Lower lobe of right lung (tissue), 2 donors: ENCODE measurements at regions not wholly inside any gene's neighbourhood (a gene's known extent, or its start where the extent isn't known, plus 50 kb on each side); places are given as distances from the start of the nearest gene placed in this dataset.
"Not testable (repeated sequence)": the region's sequence is repeated elsewhere in the genome, so short reads cannot be mapped to it uniquely, and the experiment has no call there.

Experiments used
- ATAC-seq, 2 donors: fragments of 200-7000 bp; cut with Tn5 transposase; one replicate each; pipeline ENCODE4 v1.9.1; 2020 to 2022; ENCODE audit warnings: mild to moderate bottlenecking in 2 of 2, moderate library complexity in 2 of 2
- DNase-seq: peaks from one replicate; pipeline ENCODE4 v3.0.0-alpha.2; 2020
- H3K27ac ChIP-seq: fragments of 200-600 bp; one replicate; pipeline ENCODE4 v1.8.0; 2022
- H3K27me3 ChIP-seq: fragments of 200-600 bp; one replicate; pipeline ENCODE4 v1.8.0; 2022; ENCODE audit warnings: low read depth
- H3K36me3 ChIP-seq: fragments of 200-600 bp; one replicate; pipeline ENCODE4 v1.8.0; 2022; ENCODE audit warnings: mild to moderate bottlenecking
- H3K4me1 ChIP-seq: fragments of 200-600 bp; one replicate; pipeline ENCODE4 v1.8.0; 2022
- H3K4me3 ChIP-seq: fragments of 200-600 bp; one replicate; pipeline ENCODE4 v1.8.0; 2022; ENCODE audit warnings: mild to moderate bottlenecking
- H3K9me3 ChIP-seq: fragments of 200-600 bp; one replicate; pipeline ENCODE4 v1.8.0; 2022
- CTCF ChIP-seq: fragments of 200-600 bp; IDR thresholded peaks from one replicate; pipeline ENCODE4 v1.8.0; 2022; ENCODE audit warnings: antibody characterized with exemption, mild to moderate bottlenecking
- intact Hi-C: fragments of 100-400 bp; cut with DNase I; formaldehyde crosslinking; loops from one replicate; pipeline ENCODE4 v1.11.0; 2022
- donor health status: DM: no; HTN: yes; CAD: no; lungs with severe emphysema.

GRCh38 chrX:76920607-76921006 is 493.1 kb downstream of the MAGEE1 start:
- ATAC-seq (no peak), DNase-seq (no peak)
- intact Hi-C loops, result no loop called here
- Histone ChIP-seq H3K9me3 (no peaks in the 10 kb centered on the region), H3K36me3 (no peaks in the 10 kb centered on the region), H3K27ac (no peak overlapping the region), H3K27me3 (no peaks in the 10 kb centered on the region), H3K4me1 (no peaks in the 10 kb centered on the region), H3K4me3 (no peak overlapping the region)
- no peak for TF ChIP-seq CTCF

- no peak for TF ChIP-seq CTCF
- intact Hi-C loops, result no loop called here
- Histone ChIP-seq H3K36me3 (no peaks in the 10 kb centered on the region), H3K9me3 (no peaks in the 10 kb centered on the region), H3K27ac (no peak overlapping the region), H3K4me3 (no peak overlapping the region), H3K27me3 (no peaks in the 10 kb centered on the region), H3K4me1 (no peaks in the 10 kb centered on the region)
- ATAC-seq (no peak), DNase-seq (no peak)
These were observed 493.7 kb downstream of the MAGEE1 start for GRCh38 chrX:76921176-76921575.

- no peak for ATAC-seq
- H3K9me3 ChIP-seq, result no peaks in the 10 kb centered on the region
- H3K4me1 ChIP-seq, result no peaks in the 10 kb centered on the region
- H3K4me3 ChIP-seq, result no peak overlapping the region
- no peaks in the 10 kb centered on the region for H3K36me3 ChIP-seq
- DNase-seq, result no peak
- no peak for TF ChIP-seq CTCF
- no peaks in the 10 kb centered on the region for H3K27me3 ChIP-seq
- no peak overlapping the region for H3K27ac ChIP-seq
- intact Hi-C loops, result no loop called here
These were observed 494.6 kb downstream of the MAGEE1 start for GRCh38 chrX:76922100-76922499.

GRCh38 chrX:76924616-76925015 is 497.1 kb downstream of the MAGEE1 start:
- intact Hi-C loops, H3K27me3 ChIP-seq, H3K36me3 ChIP-seq, H3K27ac ChIP-seq, H3K4me3 ChIP-seq, H3K9me3 ChIP-seq, ATAC-seq, H3K4me1 ChIP-seq, DNase-seq: not testable (repeated sequence)

GRCh38 chrX:76931518-76931917 is 504.0 kb downstream of the MAGEE1 start:
- no peaks in the 10 kb centered on the region for H3K27me3 ChIP-seq
- H3K4me3 ChIP-seq, result no peak overlapping the region
- no peak for TF ChIP-seq CTCF
- no peaks in the 10 kb centered on the region for H3K9me3 ChIP-seq
- H3K27ac ChIP-seq, result no peak overlapping the region
- ATAC-seq (no peak), DNase-seq (no peak)
- no peaks in the 10 kb centered on the region for H3K4me1 ChIP-seq
- no peaks in the 10 kb centered on the region for H3K36me3 ChIP-seq
- intact Hi-C loops, result no loop called here

- H3K4me1 ChIP-seq, result no peaks in the 10 kb centered on the region
- H3K4me3 ChIP-seq, result no peak overlapping the region
- intact Hi-C loops, result no loop called here
- no peaks in the 10 kb centered on the region for H3K36me3 ChIP-seq
- no peaks in the 10 kb centered on the region for H3K9me3 ChIP-seq
- DNase-seq (no peak), ATAC-seq (no peak)
- no peaks in the 10 kb centered on the region for H3K27me3 ChIP-seq
- no peak overlapping the region for H3K27ac ChIP-seq
- TF ChIP-seq CTCF, result no peak
These were observed 489.7 kb upstream of the FGF16 start for GRCh38 chrX:76957485-76957884.
